ENCODE measurements at regions not wholly inside any gene's neighbourhood (a gene's known extent, or its start where the extent isn't known, plus 50 kb on each side); places are given as distances from the start of the nearest gene placed in this dataset.

DNA sequence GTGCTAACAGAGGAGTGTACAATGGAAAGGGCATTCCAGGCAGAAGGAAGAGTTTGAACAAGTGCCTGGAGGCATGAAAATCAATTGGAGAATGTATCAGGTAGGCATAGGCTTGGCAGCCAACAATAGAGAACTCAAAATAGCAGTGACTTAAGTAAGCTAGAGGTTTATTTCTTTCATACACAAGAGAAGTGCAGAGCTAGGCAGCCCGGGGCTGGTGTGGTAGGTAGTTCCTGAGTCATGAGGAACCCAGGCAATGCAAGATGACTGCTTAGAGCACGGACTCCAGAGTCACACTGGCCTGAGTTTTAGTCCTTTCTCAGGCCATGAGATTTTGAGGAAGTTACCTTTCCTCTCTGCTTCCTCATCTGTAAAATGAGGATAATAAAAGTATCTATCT lies 74.8 kb upstream of the LRRN2 start:
- H3K4me1 ChIP-seq (ENCODE audit: control insufficient read depth, extremely low read depth, insufficient read depth, low read length): no peaks in the 10 kb centered on the region
- H3K9me3 ChIP-seq (ENCODE audit: control insufficient read depth, low read depth, low read length): no peaks in the 10 kb centered on the region
- H3K27ac ChIP-seq (ENCODE audit: control insufficient read depth, insufficient read depth, low read length): no peak overlapping the region
- H3K79me2 ChIP-seq (ENCODE audit: control insufficient read depth, insufficient read depth, low read length): no peaks in the 10 kb centered on the region
- no peak overlapping the region for H3K4me3 ChIP-seq (ENCODE audit: control insufficient read depth in 2 of 3, extremely low read depth in 1 of 3, insufficient read depth in 2 of 3, low read depth in 1 of 3, low read length in 3 of 3)
- FAIRE-seq (no peak), DNase-seq (ENCODE audit: low read depth, low spot score) (no peak)
- TF ChIP-seq, protein P1, sequence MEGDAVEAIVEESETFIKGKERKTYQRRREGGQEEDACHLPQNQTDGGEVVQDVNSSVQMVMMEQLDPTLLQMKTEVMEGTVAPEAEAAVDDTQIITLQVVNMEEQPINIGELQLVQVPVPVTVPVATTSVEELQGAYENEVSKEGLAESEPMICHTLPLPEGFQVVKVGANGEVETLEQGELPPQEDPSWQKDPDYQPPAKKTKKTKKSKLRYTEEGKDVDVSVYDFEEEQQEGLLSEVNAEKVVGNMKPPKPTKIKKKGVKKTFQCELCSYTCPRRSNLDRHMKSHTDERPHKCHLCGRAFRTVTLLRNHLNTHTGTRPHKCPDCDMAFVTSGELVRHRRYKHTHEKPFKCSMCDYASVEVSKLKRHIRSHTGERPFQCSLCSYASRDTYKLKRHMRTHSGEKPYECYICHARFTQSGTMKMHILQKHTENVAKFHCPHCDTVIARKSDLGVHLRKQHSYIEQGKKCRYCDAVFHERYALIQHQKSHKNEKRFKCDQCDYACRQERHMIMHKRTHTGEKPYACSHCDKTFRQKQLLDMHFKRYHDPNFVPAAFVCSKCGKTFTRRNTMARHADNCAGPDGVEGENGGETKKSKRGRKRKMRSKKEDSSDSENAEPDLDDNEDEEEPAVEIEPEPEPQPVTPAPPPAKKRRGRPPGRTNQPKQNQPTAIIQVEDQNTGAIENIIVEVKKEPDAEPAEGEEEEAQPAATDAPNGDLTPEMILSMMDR (optimal IDR thresholded peaks at IDR 0.05 in 1 of 3, IDR thresholded peaks at IDR 0.05 in 1 of 3, conservative IDR thresholded peaks at IDR 0.05 in 1 of 3; ENCODE audit: extremely low read depth in 1 of 3, insufficient read depth in 2 of 3, low read length in 3 of 3): no peak
- TF ChIP-seq EZH2 (IDR thresholded peaks at IDR 0.05; ENCODE audit: low read length): no peak
- no peak overlapping the region for H3K4me2 ChIP-seq (ENCODE audit: control insufficient read depth, extremely low read depth, insufficient read depth, low read depth, low read length)
- no peaks in the 10 kb centered on the region for H3K36me3 ChIP-seq (ENCODE audit: control insufficient read depth in 2 of 2, extremely low read depth in 1 of 2, insufficient read depth in 2 of 2, low read length in 2 of 2)
- no peaks in the 10 kb centered on the region for H3K27me3 ChIP-seq (ENCODE audit: control insufficient read depth, extremely low read depth, insufficient read depth, low read length)
- dilution Hi-C loops (cut with MboI; ENCODE audit: extremely low pct_ligation_motif_present, low sequenced_read_pairs): no loop called here
- no peak overlapping the region for H2AFZ ChIP-seq (ENCODE audit: control insufficient read depth, low read length)
- H4K20me1 ChIP-seq (ENCODE audit: control insufficient read depth, extremely low read depth, insufficient read depth, low read length): no peaks in the 10 kb centered on the region
- H3K9me1 ChIP-seq (ENCODE audit: control insufficient read depth, extremely low read depth, insufficient read depth, low read length): no peaks in the 10 kb centered on the region
- H3K9ac ChIP-seq (ENCODE audit: control insufficient read depth, extremely low read depth, insufficient read depth, low read length): no peak overlapping the region

DNA sequence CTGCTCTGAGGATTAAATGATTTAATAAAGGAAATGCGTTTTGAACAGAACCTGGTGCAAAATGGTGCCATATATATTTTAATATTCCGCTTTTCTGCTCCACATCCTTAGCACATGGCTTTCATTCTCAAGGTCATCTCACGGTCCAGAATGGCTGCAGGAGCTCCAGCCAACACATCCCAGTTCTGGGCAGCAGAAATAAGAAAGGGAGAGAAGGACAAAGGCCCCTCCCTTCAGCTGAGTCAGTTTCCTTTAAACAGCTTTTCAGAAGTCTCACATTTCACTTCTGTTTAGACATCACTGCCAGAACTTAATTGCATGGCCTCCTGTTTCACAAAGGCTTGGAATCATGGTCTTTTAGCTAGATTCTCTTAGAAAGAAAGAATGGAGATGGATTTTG lies 75.2 kb upstream of the LRRN2 start:
- H3K36me3 ChIP-seq (ENCODE audit: control insufficient read depth in 2 of 2, extremely low read depth in 1 of 2, insufficient read depth in 2 of 2, low read length in 2 of 2): no peaks in the 10 kb centered on the region
- no peak overlapping the region for H3K9ac ChIP-seq (ENCODE audit: control insufficient read depth, extremely low read depth, insufficient read depth, low read length)
- dilution Hi-C loops (cut with MboI; ENCODE audit: extremely low pct_ligation_motif_present, low sequenced_read_pairs): no loop called here
- no peak overlapping the region for H2AFZ ChIP-seq (ENCODE audit: control insufficient read depth, low read length)
- H3K27ac ChIP-seq (ENCODE audit: control insufficient read depth, insufficient read depth, low read length): no peak overlapping the region
- no peaks in the 10 kb centered on the region for H3K9me1 ChIP-seq (ENCODE audit: control insufficient read depth, extremely low read depth, insufficient read depth, low read length)
- H4K20me1 ChIP-seq (ENCODE audit: control insufficient read depth, extremely low read depth, insufficient read depth, low read length): no peaks in the 10 kb centered on the region
- no peaks in the 10 kb centered on the region for H3K27me3 ChIP-seq (ENCODE audit: control insufficient read depth, extremely low read depth, insufficient read depth, low read length)
- no peaks in the 10 kb centered on the region for H3K9me3 ChIP-seq (ENCODE audit: control insufficient read depth, low read depth, low read length)
- H3K4me2 ChIP-seq (ENCODE audit: control insufficient read depth, extremely low read depth, insufficient read depth, low read depth, low read length): no peak overlapping the region
- no peak for FAIRE-seq
- H3K4me3 ChIP-seq (ENCODE audit: control insufficient read depth in 2 of 3, extremely low read depth in 1 of 3, insufficient read depth in 2 of 3, low read depth in 1 of 3, low read length in 3 of 3): no peak overlapping the region
- no peak for DNase-seq (ENCODE audit: low read depth, low spot score)
- no peaks in the 10 kb centered on the region for H3K4me1 ChIP-seq (ENCODE audit: control insufficient read depth, extremely low read depth, insufficient read depth, low read length)
- TF ChIP-seq, protein P1 (optimal IDR thresholded peaks at IDR 0.05 in 1 of 3, IDR thresholded peaks at IDR 0.05 in 1 of 3, conservative IDR thresholded peaks at IDR 0.05 in 1 of 3; ENCODE audit: extremely low read depth in 1 of 3, insufficient read depth in 2 of 3, low read length in 3 of 3): no peak
- no peak for TF ChIP-seq EZH2 (IDR thresholded peaks at IDR 0.05; ENCODE audit: low read length)
- H3K79me2 ChIP-seq (ENCODE audit: control insufficient read depth, insufficient read depth, low read length): no peaks in the 10 kb centered on the region

Data from keratinocyte (primary cell).